ENCODE measurements at regions not wholly inside any gene's neighbourhood (a gene's known extent, or its start where the extent isn't known, plus 50 kb on each side); places are given as distances from the start of the nearest gene placed in this dataset.
"Not testable (repeated sequence)": the region's sequence is repeated elsewhere in the genome, so short reads cannot be mapped to it uniquely, and the experiment has no call there.

- no peaks in the 10 kb centered on the region for H3K36me3 ChIP-seq
- no peak overlapping the region for H3K4me3 ChIP-seq
- TF ChIP-seq POLR2A (IDR thresholded peaks at IDR 0.05) (no peak), CTCF (IDR thresholded peaks at IDR 0.05) (no peak)
- H3K27me3 ChIP-seq = no peaks in the 10 kb centered on the region
- no peak for DNase-seq
- no peaks in the 10 kb centered on the region for H3K9me3 ChIP-seq
- no peak overlapping the region for H3K27ac ChIP-seq
- H3K4me1 ChIP-seq = no peaks in the 10 kb centered on the region
These were observed 436.8 kb upstream of the NR5A2 start for GRCh38 chr1:199590708-199591107.

DNA sequence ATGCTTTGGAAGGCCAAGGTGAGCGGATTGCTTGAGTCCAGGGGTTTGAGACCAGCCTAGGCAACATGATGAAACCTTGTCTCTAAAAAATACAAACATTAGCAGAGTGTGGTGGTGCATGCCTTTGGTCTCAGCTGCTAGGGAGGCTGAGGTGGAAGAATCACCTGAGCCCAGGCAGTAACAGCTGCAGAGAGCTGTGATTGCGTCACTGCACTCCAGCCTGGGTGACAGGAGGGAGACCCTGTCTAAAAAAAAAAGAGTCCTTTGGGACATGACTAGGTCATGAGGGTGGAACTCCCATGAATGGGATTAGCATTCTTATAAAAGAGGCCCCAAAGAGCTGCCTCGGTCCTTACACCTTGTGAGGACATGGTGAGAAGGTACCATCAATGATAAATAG lies 436.0 kb upstream of the NR5A2 start:
- H3K4me3 ChIP-seq = no peak overlapping the region
- no peaks in the 10 kb centered on the region for H3K9me3 ChIP-seq
- no peaks in the 10 kb centered on the region for H3K36me3 ChIP-seq
- DNase-seq = no peak
- no peak overlapping the region for H3K27ac ChIP-seq
- no peak for TF ChIP-seq POLR2A (IDR thresholded peaks at IDR 0.05)
- TF ChIP-seq CTCF (IDR thresholded peaks at IDR 0.05) = no peak
- no peaks in the 10 kb centered on the region for H3K27me3 ChIP-seq
- H3K4me1 ChIP-seq = no peaks in the 10 kb centered on the region

DNA sequence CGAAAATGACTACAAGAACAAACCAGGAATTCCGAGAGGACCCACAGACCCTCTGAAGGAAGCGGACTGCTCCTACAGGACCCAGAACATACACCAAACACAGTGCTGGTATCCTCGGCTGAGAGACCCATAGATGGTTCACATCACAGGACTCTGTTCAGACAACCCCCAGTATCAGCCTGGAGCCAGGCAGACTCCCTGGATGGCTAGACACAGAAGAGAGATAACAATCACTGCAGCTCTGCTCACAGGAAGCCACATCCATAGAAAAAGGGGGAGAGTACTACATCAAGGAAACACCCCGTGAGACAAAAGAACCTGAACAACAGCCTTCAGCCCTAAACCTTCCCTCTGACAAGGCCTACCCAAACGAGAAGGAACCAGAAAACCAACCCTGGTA lies 434.0 kb upstream of the NR5A2 start:
- no peak for TF ChIP-seq CTCF (IDR thresholded peaks at IDR 0.05)
- no peak for TF ChIP-seq POLR2A (IDR thresholded peaks at IDR 0.05)
- H3K36me3 ChIP-seq = no peaks in the 10 kb centered on the region
- H3K4me3 ChIP-seq = no peak overlapping the region
- no peaks in the 10 kb centered on the region for H3K4me1 ChIP-seq
- no peaks in the 10 kb centered on the region for H3K9me3 ChIP-seq
- no peak overlapping the region for H3K27ac ChIP-seq
- DNase-seq = no peak
- H3K27me3 ChIP-seq = no peaks in the 10 kb centered on the region

GRCh38 chr1:199596448-199596847 lies 431.1 kb upstream of the NR5A2 start:
- H3K27me3 ChIP-seq, H3K36me3 ChIP-seq, H3K27ac ChIP-seq, H3K4me1 ChIP-seq, H3K4me3 ChIP-seq, H3K9me3 ChIP-seq, DNase-seq: not testable (repeated sequence)

DNA sequence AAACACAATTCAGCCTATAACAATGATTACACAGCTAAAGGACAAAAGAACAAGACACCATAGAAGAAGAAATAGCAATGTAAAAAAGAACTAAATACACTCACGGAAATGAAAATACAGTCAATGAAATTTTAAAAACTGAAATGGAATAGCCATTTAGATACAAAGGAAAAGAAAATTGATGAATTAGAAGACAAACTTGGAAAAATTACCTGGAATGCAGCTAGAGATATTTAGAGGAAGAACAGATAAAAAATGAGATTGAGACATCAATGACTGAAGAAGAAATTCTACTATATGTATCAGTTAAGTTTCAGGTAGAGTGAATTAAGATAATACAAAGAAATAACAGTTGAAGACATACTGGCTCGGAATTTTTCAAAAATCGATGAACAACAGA lies 430.4 kb upstream of the NR5A2 start:
- no peak overlapping the region for H3K27ac ChIP-seq
- TF ChIP-seq CTCF (IDR thresholded peaks at IDR 0.05) (no peak), POLR2A (IDR thresholded peaks at IDR 0.05) (no peak)
- H3K4me1 ChIP-seq = no peaks in the 10 kb centered on the region
- no peak overlapping the region for H3K4me3 ChIP-seq
- no peak for DNase-seq
- no peaks in the 10 kb centered on the region for H3K36me3 ChIP-seq
- H3K9me3 ChIP-seq = no peaks in the 10 kb centered on the region
- no peaks in the 10 kb centered on the region for H3K27me3 ChIP-seq

DNA sequence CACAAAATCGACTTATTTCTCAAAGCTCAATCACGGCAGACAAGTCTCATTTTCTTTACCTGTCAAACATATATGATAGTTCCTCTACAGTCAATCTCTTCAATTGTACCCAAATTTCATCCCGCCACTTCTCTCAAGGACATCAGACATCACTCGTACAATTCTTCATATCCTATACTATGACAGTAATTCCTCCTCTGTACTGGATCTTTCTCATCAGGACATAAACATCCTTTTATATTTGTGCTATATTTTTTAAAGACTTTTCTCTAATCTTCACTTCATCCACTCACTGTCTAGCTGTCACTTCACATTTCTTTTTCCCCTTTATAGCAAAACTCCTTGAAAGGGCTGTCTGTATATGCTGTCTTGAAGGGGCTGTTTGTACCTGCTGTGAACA lies 419.1 kb upstream of the NR5A2 start:
- Histone ChIP-seq H3K4me1 (no peaks in the 10 kb centered on the region), H3K27ac (no peak overlapping the region), H3K4me3 (no peak overlapping the region), H3K36me3 (no peaks in the 10 kb centered on the region), H3K9me3 (no peaks in the 10 kb centered on the region), H3K27me3 (no peaks in the 10 kb centered on the region)
- no peak for TF ChIP-seq POLR2A (IDR thresholded peaks at IDR 0.05)
- TF ChIP-seq CTCF (IDR thresholded peaks at IDR 0.05) = no peak
- no peak for DNase-seq

Measured in Peyer's patch (tissue), 4 donors.